ENCODE measurements at regions not wholly inside any gene's neighbourhood (a gene's known extent, or its start where the extent isn't known, plus 50 kb on each side); places are given as distances from the start of the nearest gene placed in this dataset. TPM values are rescaled to one million over a fixed set of nuclear protein-coding genes. Genes with fewer than 3 reads are reported as not detected.

- TF ChIP-seq HNF4A (conservative IDR thresholded peaks at IDR 0.05) (no peak), SP1 (IDR thresholded peaks at IDR 0.05) (no peak), RAD21 (IDR thresholded peaks at IDR 0.05) (no peak), YY1 (IDR thresholded peaks at IDR 0.05) (no peak), FOXA2 (IDR thresholded peaks at IDR 0.05) (no peak), JUND (IDR thresholded peaks at IDR 0.05) (no peak), FOXA1 (IDR thresholded peaks at IDR 0.05) (no peak), HNF4G (IDR thresholded peaks at IDR 0.05) (no peak), EGR1 (IDR thresholded peaks at IDR 0.05; ENCODE audit: low read depth in 2 of 2) (no peak), GABPA (IDR thresholded peaks at IDR 0.05 in 1 of 2, conservative IDR thresholded peaks at IDR 0.05 in 1 of 2) (no peak), MAX (IDR thresholded peaks at IDR 0.05) (no peak), ZBTB33 (IDR thresholded peaks at IDR 0.05) (no peak), TAF1 (conservative IDR thresholded peaks at IDR 0.05) (no peak), NR2F2 (IDR thresholded peaks at IDR 0.05) (no peak), RXRA (IDR thresholded peaks at IDR 0.05) (no peak), REST (IDR thresholded peaks at IDR 0.05) (no peak)
- TF ChIP-seq, protein P1, sequence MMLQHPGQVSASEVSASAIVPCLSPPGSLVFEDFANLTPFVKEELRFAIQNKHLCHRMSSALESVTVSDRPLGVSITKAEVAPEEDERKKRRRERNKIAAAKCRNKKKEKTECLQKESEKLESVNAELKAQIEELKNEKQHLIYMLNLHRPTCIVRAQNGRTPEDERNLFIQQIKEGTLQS (IDR thresholded peaks at IDR 0.05): no peak
- TF ChIP-seq, protein P2, sequence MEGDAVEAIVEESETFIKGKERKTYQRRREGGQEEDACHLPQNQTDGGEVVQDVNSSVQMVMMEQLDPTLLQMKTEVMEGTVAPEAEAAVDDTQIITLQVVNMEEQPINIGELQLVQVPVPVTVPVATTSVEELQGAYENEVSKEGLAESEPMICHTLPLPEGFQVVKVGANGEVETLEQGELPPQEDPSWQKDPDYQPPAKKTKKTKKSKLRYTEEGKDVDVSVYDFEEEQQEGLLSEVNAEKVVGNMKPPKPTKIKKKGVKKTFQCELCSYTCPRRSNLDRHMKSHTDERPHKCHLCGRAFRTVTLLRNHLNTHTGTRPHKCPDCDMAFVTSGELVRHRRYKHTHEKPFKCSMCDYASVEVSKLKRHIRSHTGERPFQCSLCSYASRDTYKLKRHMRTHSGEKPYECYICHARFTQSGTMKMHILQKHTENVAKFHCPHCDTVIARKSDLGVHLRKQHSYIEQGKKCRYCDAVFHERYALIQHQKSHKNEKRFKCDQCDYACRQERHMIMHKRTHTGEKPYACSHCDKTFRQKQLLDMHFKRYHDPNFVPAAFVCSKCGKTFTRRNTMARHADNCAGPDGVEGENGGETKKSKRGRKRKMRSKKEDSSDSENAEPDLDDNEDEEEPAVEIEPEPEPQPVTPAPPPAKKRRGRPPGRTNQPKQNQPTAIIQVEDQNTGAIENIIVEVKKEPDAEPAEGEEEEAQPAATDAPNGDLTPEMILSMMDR (IDR thresholded peaks at IDR 0.05; ENCODE audit: low read depth, low read length, missing input control): no peak
- WGBS: 84% methylated on average over 4 of the region's 4 CpGs
- Histone ChIP-seq H3K36me3 (ENCODE audit: control insufficient read depth in 4 of 4, insufficient read depth in 3 of 4, low read depth in 1 of 4, low read length in 3 of 4) (no peaks in the 10 kb centered on the region), H3K9me3 (ENCODE audit: control insufficient read depth in 4 of 4, low read length in 3 of 4) (peaks cover 0 to 4% (median under 1%) of the 10 kb centered on the region in 4 donors), H3K27ac (ENCODE audit: low read depth in 1 of 2, low read length in 2 of 2) (no peak overlapping the region), H3K4me1 (ENCODE audit: control insufficient read depth in 4 of 4, insufficient read depth in 4 of 4, low read length in 3 of 4) (no peaks in the 10 kb centered on the region), H3K9ac (ENCODE audit: low read depth in 1 of 2, low read length in 2 of 2) (no peak overlapping the region), H3K27me3 (ENCODE audit: control insufficient read depth in 4 of 4, insufficient read depth in 4 of 4, low read length in 3 of 4) (no peaks in the 10 kb centered on the region), H3K4me3 (ENCODE audit: low read depth in 1 of 3, low read length in 3 of 3) (no peak overlapping the region)
- DNase-seq (ENCODE audit: low spot score): no peak
Measured at GRCh38 chr3:145983101-145983500, 177.9 kb downstream of the PLOD2 start.

Small RNA genes lying in the stretch of these regions (small RNA-seq; reads per million reads assigned to genes)
- gene RNA5SP144: not detected
